GM23248 (cell line): ENCODE measurements at regions not wholly inside any gene's neighbourhood (a gene's known extent, or its start where the extent isn't known, plus 50 kb on each side); places are given as distances from the start of the nearest gene placed in this dataset.
"Not testable (repeated sequence)": the region's sequence is repeated elsewhere in the genome, so short reads cannot be mapped to it uniquely, and the experiment has no call there.

Source experiments
- EZH2 ChIP-seq: fragments of 200-600 bp; sonication (generic); IDR thresholded peaks from 2 replicates; pipeline ENCODE4 v1.6.1; 2018; ENCODE audit warnings: antibody characterized with exemption, mild to moderate bottlenecking; ENCODE audit not compliant: insufficient read depth, poor library complexity, severe bottlenecking
- EZH2phosphoT487 ChIP-seq: fragments of 200-600 bp; sonication (generic); IDR thresholded peaks from 2 replicates; pipeline ENCODE4 v1.6.1; 2018; ENCODE audit warnings: antibody characterized with exemption, moderate library complexity, mild to moderate bottlenecking, low read depth; ENCODE audit not compliant: insufficient read depth

DNA sequence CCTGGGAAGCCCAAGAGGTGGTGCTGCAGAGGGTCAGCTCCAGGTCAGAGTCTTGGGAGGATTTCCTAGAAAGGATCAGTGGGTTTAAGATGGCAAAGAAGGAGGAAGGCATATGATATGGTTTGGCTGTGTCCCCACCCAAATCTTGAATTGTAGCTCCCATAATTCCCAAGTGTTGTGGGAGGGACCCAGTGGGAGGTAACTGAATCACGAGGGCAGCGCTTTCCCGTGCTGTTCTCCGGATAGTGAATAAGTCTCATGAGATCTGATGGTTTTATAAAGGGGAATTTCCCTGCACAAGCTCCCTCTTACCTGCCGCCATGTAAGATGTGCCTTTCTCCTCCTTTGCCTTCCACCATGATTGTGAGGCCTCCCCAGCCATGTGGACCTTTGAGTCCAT is 240.4 kb downstream of the TOMM20 start:
- not testable (repeated sequence) for TF ChIP-seq EZH2, EZH2phosphoT487
